Fibroblast of lung (primary cell): ENCODE measurements at regions not wholly inside any gene's neighbourhood (a gene's known extent, or its start where the extent isn't known, plus 50 kb on each side); places are given as distances from the start of the nearest gene placed in this dataset.

ENCODE experiments used
- DNase-seq, 2 donors: peaks; one replicate each; pipeline versions ENCODE4 v3.0.0 to v3.0.0-alpha.2; 2010; ENCODE audit warnings: low read depth in 2 of 2
- H2AFZ ChIP-seq: 2 replicates; pipeline ENCODE4 v1.5.1; 2012; ENCODE audit warnings: low read length, control low read depth, inconsistent platforms
- H3K27ac ChIP-seq: 2 replicates; pipeline ENCODE4 v1.5.1; 2011; ENCODE audit warnings: low read length, control low read depth; ENCODE audit not compliant: insufficient read depth
- H3K27me3 ChIP-seq: 2 replicates; pipeline ENCODE4 v1.5.1; 2011; ENCODE audit warnings: mild to moderate bottlenecking, low read length; ENCODE audit not compliant: control insufficient read depth, insufficient read depth
- H3K36me3 ChIP-seq: 2 replicates; pipeline ENCODE4 v1.5.1; 2011; ENCODE audit warnings: low read length; ENCODE audit not compliant: control insufficient read depth, insufficient read depth
- H3K4me1 ChIP-seq: 2 replicates; pipeline ENCODE4 v1.5.1; 2011; ENCODE audit warnings: low read length; ENCODE audit not compliant: control insufficient read depth, insufficient read depth; ENCODE audit errors: extremely low read depth
- H3K4me2 ChIP-seq: 2 replicates; pipeline ENCODE4 v1.5.1; 2011; ENCODE audit warnings: low read length, control low read depth; ENCODE audit not compliant: insufficient read depth; ENCODE audit errors: extremely low read depth
- H3K4me3 ChIP-seq, 4 experiments: fragments of 200-600 bp in 1 of 4; sonication (generic) in 1 of 4; replicated peaks in 1 of 4; 2 replicates each; pipeline ENCODE4 v1.5.1; 2011 to 2016; ENCODE audit warnings: low read length in 4 of 4, low read depth in 3 of 4, mild to moderate bottlenecking in 3 of 4, control low read depth in 2 of 4, inconsistent platforms in 1 of 4, mixed read lengths in 1 of 4; ENCODE audit not compliant: insufficient read depth in 1 of 4; ENCODE audit errors: control extremely low read depth in 1 of 4
- H3K79me2 ChIP-seq: 2 replicates; pipeline ENCODE4 v1.5.1; 2012; ENCODE audit warnings: mild to moderate bottlenecking, low read length, inconsistent platforms; ENCODE audit not compliant: control insufficient read depth, insufficient read depth
- H3K9ac ChIP-seq: 2 replicates; pipeline ENCODE4 v1.5.1; 2011; ENCODE audit warnings: mild to moderate bottlenecking, low read length, control low read depth; ENCODE audit not compliant: insufficient read depth
- H3K9me3 ChIP-seq: 2 replicates; pipeline ENCODE4 v1.5.1; 2012; ENCODE audit warnings: low read depth, low read length; ENCODE audit not compliant: control insufficient read depth, insufficient read depth
- H4K20me1 ChIP-seq: 2 replicates; pipeline ENCODE4 v1.5.1; 2011; ENCODE audit warnings: low read length; ENCODE audit not compliant: control insufficient read depth, insufficient read depth; ENCODE audit errors: extremely low read depth
- CTCF ChIP-seq, 2 donors: IDR thresholded peaks in 1 of 2; conservative IDR thresholded peaks in 1 of 2; 1 replicate in 1 of 2; 2 replicates in 1 of 2; pipeline ENCODE4 v1.5.1; 2011 to 2012; ENCODE audit warnings: low read length in 2 of 2, control low read depth in 1 of 2, inconsistent platforms in 1 of 2, low read depth in 1 of 2, mild to moderate bottlenecking in 1 of 2
- EZH2 ChIP-seq: IDR thresholded peaks from 2 replicates; pipeline ENCODE4 v1.5.1; 2012; ENCODE audit warnings: low read length, control low read depth, mild to moderate bottlenecking; ENCODE audit errors: missing control alignments

GRCh38 chr7:367351-367901 lies 77.5 kb downstream of the FOXL3 start:
- no peak for DNase-seq
- Histone ChIP-seq H3K9me3 (no peaks in the 10 kb centered on the region), H3K27ac (no peak overlapping the region), H3K9ac (no peak overlapping the region), H2AFZ (no peak overlapping the region), H3K27me3 (no peaks in the 10 kb centered on the region), H3K36me3 (no peaks in the 10 kb centered on the region), H3K4me1 (no peaks in the 10 kb centered on the region), H4K20me1 (no peaks in the 10 kb centered on the region), H3K79me2 (no peaks in the 10 kb centered on the region), H3K4me3 (no peak overlapping the region), H3K4me2 (no peak overlapping the region)
- no peak for TF ChIP-seq EZH2
- TF ChIP-seq CTCF (conservative IDR thresholded peaks at IDR 0.05 in 1 of 2, IDR thresholded peaks at IDR 0.05 in 1 of 2; ENCODE audit: low read depth in 1 of 2, low read length in 2 of 2) = no peak

- no peak overlapping the region for H3K9ac ChIP-seq
- no peak for DNase-seq
- no peaks in the 10 kb centered on the region for H3K36me3 ChIP-seq
- H3K27ac ChIP-seq = no peak overlapping the region
- no peak for TF ChIP-seq CTCF (conservative IDR thresholded peaks at IDR 0.05 in 1 of 2, IDR thresholded peaks at IDR 0.05 in 1 of 2; ENCODE audit: low read depth in 1 of 2, low read length in 2 of 2)
- TF ChIP-seq EZH2 = no peak
- no peak overlapping the region for H2AFZ ChIP-seq
- no peak overlapping the region for H3K4me2 ChIP-seq
- H3K79me2 ChIP-seq = no peaks in the 10 kb centered on the region
- no peak overlapping the region for H3K4me3 ChIP-seq
- no peaks in the 10 kb centered on the region for H3K27me3 ChIP-seq
- no peaks in the 10 kb centered on the region for H3K4me1 ChIP-seq
- no peaks in the 10 kb centered on the region for H3K9me3 ChIP-seq
- no peaks in the 10 kb centered on the region for H4K20me1 ChIP-seq
These were observed 78.9 kb downstream of the FOXL3 start for GRCh38 chr7:368651-369475.

GRCh38 chr7:369476-370258 lies 79.7 kb downstream of the FOXL3 start:
- Histone ChIP-seq H3K36me3 (no peaks in the 10 kb centered on the region), H3K9me3 (no peaks in the 10 kb centered on the region), H3K79me2 (no peaks in the 10 kb centered on the region), H3K27ac (no peak overlapping the region), H3K27me3 (no peaks in the 10 kb centered on the region), H2AFZ (no peak overlapping the region), H4K20me1 (no peaks in the 10 kb centered on the region), H3K9ac (no peak overlapping the region), H3K4me1 (no peaks in the 10 kb centered on the region), H3K4me2 (no peak overlapping the region), H3K4me3 (no peak overlapping the region)
- DNase-seq = no peak
- no peak for TF ChIP-seq CTCF (conservative IDR thresholded peaks at IDR 0.05 in 1 of 2, IDR thresholded peaks at IDR 0.05 in 1 of 2; ENCODE audit: low read depth in 1 of 2, low read length in 2 of 2)
- TF ChIP-seq EZH2 = no peak
